HEK293 (cell line): ENCODE measurements at regions not wholly inside any gene's neighbourhood (a gene's known extent, or its start where the extent isn't known, plus 50 kb on each side); places are given as distances from the start of the nearest gene placed in this dataset.
A peak's percentile ranks its signal among the peaks of the same experiment; 100 is the strongest.

ENCODE experiments used
- BCL6B ChIP-seq: fragments of 450-650 bp; formaldehyde crosslinking; IDR thresholded peaks from 2 replicates; pipeline ENCODE4 v1.5.1; 2017; ENCODE audit warnings: missing biosample characterization, missing genetic modification characterization
- MEIS1 ChIP-seq: sonication (generic); formaldehyde crosslinking; IDR thresholded peaks from 2 replicates; pipeline ENCODE4 v1.8.1; 2022; ENCODE audit warnings: missing genetic modification reagents, mild to moderate bottlenecking, borderline replicate concordance
- PRDM2 ChIP-seq: fragments of 450-650 bp; formaldehyde crosslinking; IDR thresholded peaks from 2 replicates; pipeline ENCODE4 v1.5.1; 2016; ENCODE audit warnings: missing biosample characterization, missing genetic modification characterization, borderline replicate concordance
- SP7 ChIP-seq: fragments of 450-650 bp; formaldehyde crosslinking; IDR thresholded peaks from 2 replicates; pipeline ENCODE4 v1.5.1; 2016; ENCODE audit warnings: missing biosample characterization, missing genetic modification characterization
- ZBTB17 ChIP-seq: fragments of 450-650 bp; formaldehyde crosslinking; IDR thresholded peaks from 2 replicates; pipeline ENCODE4 v1.5.1; 2016; ENCODE audit warnings: missing biosample characterization, missing genetic modification characterization
- ZFP37 ChIP-seq: fragments of 450-650 bp; formaldehyde crosslinking; IDR thresholded peaks from 2 replicates; pipeline ENCODE4 v1.5.1; 2016; ENCODE audit warnings: missing biosample characterization, missing genetic modification characterization
- ZNF175 ChIP-seq: fragments of 450-650 bp; formaldehyde crosslinking; IDR thresholded peaks from 2 replicates; pipeline ENCODE4 v1.5.1; 2016; ENCODE audit warnings: missing biosample characterization, missing genetic modification characterization
- ZNF184 ChIP-seq: fragments of 450-650 bp; IDR thresholded peaks from 2 replicates; pipeline ENCODE4 v1.5.1; 2018; ENCODE audit warnings: missing biosample characterization, mild to moderate bottlenecking, missing genetic modification characterization
- ZNF202 ChIP-seq: fragments of 450-650 bp; formaldehyde crosslinking; IDR thresholded peaks from 2 replicates; pipeline ENCODE4 v1.5.1; 2016; ENCODE audit warnings: missing biosample characterization, missing genetic modification characterization, borderline replicate concordance
- ZNF223 ChIP-seq: fragments of 450-650 bp; formaldehyde crosslinking; IDR thresholded peaks from 2 replicates; pipeline ENCODE4 v1.5.1; 2016; ENCODE audit warnings: missing biosample characterization, missing genetic modification characterization
- ZNF239 ChIP-seq: fragments of 450-650 bp; formaldehyde crosslinking; IDR thresholded peaks from 2 replicates; pipeline ENCODE4 v1.5.1; 2016; ENCODE audit warnings: missing biosample characterization, missing genetic modification characterization
- ZNF292 ChIP-seq: fragments of 450-650 bp; formaldehyde crosslinking; IDR thresholded peaks from 2 replicates; pipeline ENCODE4 v1.5.1; 2016; ENCODE audit warnings: low read depth, missing biosample characterization, missing genetic modification characterization, borderline replicate concordance
- ZNF449 ChIP-seq: fragments of 450-650 bp; formaldehyde crosslinking; IDR thresholded peaks from 2 replicates; pipeline ENCODE4 v1.5.1; 2017; ENCODE audit warnings: missing biosample characterization, mild to moderate bottlenecking, missing genetic modification characterization, moderate library complexity
- ZNF548 ChIP-seq: fragments of 450-650 bp; formaldehyde crosslinking; IDR thresholded peaks from 2 replicates; pipeline ENCODE4 v1.5.1; 2016; ENCODE audit warnings: missing biosample characterization, missing genetic modification characterization
- ZSCAN23 ChIP-seq: fragments of 450-650 bp; formaldehyde crosslinking; IDR thresholded peaks from 2 replicates; pipeline ENCODE4 v1.5.1; 2016; ENCODE audit warnings: missing biosample characterization, missing genetic modification characterization
- TF ChIP-seq, protein P1 (sequence below): fragments of 450-650 bp; formaldehyde crosslinking; IDR thresholded peaks from 2 replicates; pipeline ENCODE4 v1.5.1; 2016; ENCODE audit warnings: missing biosample characterization, missing genetic modification characterization
- TF ChIP-seq, protein P2 (sequence below): fragments of 450-650 bp; formaldehyde crosslinking; IDR thresholded peaks from 2 replicates; pipeline ENCODE4 v1.5.1; 2016; ENCODE audit warnings: missing biosample characterization, missing genetic modification characterization, low read depth
- TF ChIP-seq, protein P3 (sequence below): fragments of 450-650 bp; formaldehyde crosslinking; IDR thresholded peaks from 2 replicates; pipeline ENCODE4 v1.5.0; 2017; ENCODE audit warnings: missing biosample characterization, missing genetic modification characterization, borderline replicate concordance
- TF ChIP-seq, protein P4 (sequence below): fragments of 450-650 bp; IDR thresholded peaks from 2 replicates; pipeline ENCODE4 v1.5.1; 2018; ENCODE audit warnings: missing biosample characterization, mild to moderate bottlenecking, missing genetic modification characterization

DNA sequence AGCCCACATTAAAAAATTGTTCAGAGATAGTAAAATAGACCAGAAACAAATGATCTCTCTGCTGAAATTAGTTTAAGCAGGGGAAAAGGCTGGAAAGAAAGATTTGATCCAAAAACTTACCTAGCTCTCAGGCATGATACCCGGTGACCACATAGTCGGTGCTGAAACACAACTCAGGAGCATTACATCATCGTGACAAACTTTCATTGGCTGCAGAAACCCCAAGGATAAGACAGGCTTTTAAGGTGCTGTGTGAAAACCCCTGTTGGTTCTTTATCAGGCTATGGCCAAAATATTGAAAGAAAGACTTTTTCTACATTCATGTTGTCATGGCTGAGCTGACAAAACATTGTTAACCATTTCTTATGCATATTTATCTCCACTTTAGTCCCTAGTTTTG is 171.7 kb upstream of the KLF12 start (continued):
- TF ChIP-seq PRDM2 (tag by site-specific recombination) (no peak), ZNF239 (tag by site-specific recombination) (no peak), ZNF202 (no peak), BCL6B (tag by site-specific recombination) (no peak), ZNF175 (tag by site-specific recombination) (no peak), ZSCAN23 (tag by site-specific recombination) (no peak), SP7 (tag by site-specific recombination) (peak; percentile 48; the same call in 1 of the 2 replicates), ZNF548 (tag by site-specific recombination) (no peak), MEIS1 (CRISPR knock-in tag) (no peak), ZNF449 (tag by site-specific recombination) (no peak), ZBTB17 (tag by site-specific recombination) (peak; percentile 31; the same call in 1 of the 2 replicates), ZNF223 (tag by site-specific recombination) (no peak), ZNF184 (tag by site-specific recombination) (no peak), ZNF292 (tag by site-specific recombination) (no peak), ZFP37 (tag by site-specific recombination) (no peak)
- TF ChIP-seq, protein P1, sequence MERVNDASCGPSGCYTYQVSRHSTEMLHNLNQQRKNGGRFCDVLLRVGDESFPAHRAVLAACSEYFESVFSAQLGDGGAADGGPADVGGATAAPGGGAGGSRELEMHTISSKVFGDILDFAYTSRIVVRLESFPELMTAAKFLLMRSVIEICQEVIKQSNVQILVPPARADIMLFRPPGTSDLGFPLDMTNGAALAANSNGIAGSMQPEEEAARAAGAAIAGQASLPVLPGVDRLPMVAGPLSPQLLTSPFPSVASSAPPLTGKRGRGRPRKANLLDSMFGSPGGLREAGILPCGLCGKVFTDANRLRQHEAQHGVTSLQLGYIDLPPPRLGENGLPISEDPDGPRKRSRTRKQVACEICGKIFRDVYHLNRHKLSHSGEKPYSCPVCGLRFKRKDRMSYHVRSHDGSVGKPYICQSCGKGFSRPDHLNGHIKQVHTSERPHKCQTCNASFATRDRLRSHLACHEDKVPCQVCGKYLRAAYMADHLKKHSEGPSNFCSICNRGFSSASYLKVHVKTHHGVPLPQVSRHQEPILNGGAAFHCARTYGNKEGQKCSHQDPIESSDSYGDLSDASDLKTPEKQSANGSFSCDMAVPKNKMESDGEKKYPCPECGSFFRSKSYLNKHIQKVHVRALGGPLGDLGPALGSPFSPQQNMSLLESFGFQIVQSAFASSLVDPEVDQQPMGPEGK (tag by site-specific recombination) = no peak
- TF ChIP-seq, protein P2, sequence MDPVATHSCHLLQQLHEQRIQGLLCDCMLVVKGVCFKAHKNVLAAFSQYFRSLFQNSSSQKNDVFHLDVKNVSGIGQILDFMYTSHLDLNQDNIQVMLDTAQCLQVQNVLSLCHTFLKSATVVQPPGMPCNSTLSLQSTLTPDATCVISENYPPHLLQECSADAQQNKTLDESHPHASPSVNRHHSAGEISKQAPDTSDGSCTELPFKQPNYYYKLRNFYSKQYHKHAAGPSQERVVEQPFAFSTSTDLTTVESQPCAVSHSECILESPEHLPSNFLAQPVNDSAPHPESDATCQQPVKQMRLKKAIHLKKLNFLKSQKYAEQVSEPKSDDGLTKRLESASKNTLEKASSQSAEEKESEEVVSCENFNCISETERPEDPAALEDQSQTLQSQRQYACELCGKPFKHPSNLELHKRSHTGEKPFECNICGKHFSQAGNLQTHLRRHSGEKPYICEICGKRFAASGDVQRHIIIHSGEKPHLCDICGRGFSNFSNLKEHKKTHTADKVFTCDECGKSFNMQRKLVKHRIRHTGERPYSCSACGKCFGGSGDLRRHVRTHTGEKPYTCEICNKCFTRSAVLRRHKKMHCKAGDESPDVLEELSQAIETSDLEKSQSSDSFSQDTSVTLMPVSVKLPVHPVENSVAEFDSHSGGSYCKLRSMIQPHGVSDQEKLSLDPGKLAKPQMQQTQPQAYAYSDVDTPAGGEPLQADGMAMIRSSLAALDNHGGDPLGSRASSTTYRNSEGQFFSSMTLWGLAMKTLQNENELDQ (tag by site-specific recombination) = no peak
- TF ChIP-seq, protein P3, sequence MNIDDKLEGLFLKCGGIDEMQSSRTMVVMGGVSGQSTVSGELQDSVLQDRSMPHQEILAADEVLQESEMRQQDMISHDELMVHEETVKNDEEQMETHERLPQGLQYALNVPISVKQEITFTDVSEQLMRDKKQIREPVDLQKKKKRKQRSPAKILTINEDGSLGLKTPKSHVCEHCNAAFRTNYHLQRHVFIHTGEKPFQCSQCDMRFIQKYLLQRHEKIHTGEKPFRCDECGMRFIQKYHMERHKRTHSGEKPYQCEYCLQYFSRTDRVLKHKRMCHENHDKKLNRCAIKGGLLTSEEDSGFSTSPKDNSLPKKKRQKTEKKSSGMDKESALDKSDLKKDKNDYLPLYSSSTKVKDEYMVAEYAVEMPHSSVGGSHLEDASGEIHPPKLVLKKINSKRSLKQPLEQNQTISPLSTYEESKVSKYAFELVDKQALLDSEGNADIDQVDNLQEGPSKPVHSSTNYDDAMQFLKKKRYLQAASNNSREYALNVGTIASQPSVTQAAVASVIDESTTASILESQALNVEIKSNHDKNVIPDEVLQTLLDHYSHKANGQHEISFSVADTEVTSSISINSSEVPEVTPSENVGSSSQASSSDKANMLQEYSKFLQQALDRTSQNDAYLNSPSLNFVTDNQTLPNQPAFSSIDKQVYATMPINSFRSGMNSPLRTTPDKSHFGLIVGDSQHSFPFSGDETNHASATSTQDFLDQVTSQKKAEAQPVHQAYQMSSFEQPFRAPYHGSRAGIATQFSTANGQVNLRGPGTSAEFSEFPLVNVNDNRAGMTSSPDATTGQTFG (tag by site-specific recombination) = no peak
- TF ChIP-seq, protein P4, sequence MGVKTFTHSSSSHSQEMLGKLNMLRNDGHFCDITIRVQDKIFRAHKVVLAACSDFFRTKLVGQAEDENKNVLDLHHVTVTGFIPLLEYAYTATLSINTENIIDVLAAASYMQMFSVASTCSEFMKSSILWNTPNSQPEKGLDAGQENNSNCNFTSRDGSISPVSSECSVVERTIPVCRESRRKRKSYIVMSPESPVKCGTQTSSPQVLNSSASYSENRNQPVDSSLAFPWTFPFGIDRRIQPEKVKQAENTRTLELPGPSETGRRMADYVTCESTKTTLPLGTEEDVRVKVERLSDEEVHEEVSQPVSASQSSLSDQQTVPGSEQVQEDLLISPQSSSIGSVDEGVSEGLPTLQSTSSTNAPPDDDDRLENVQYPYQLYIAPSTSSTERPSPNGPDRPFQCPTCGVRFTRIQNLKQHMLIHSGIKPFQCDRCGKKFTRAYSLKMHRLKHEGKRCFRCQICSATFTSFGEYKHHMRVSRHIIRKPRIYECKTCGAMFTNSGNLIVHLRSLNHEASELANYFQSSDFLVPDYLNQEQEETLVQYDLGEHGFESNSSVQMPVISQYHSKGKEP = no peak
- TF ChIP-seq, all 188 proteins: peak for 14
